GM10266 (cell line): ENCODE measurements at regions not wholly inside any gene's neighbourhood (a gene's known extent, or its start where the extent isn't known, plus 50 kb on each side); places are given as distances from the start of the nearest gene placed in this dataset.

Experiments
- DNase-seq: peaks from one replicate; pipeline ENCODE4 v3.0.0; 2012; ENCODE audit errors: extremely low spot score
- TF ChIP-seq, protein P1 (sequence below): IDR thresholded peaks from 2 replicates; pipeline ENCODE4 v1.5.1; 2012; ENCODE audit warnings: mild to moderate bottlenecking, low read depth; ENCODE audit not compliant: control insufficient read depth, insufficient read depth; ENCODE audit errors: missing control alignments

GRCh38 chr4:26228883-26229282 lies 91.9 kb upstream of the RBPJ start:
- no peak for DNase-seq
- TF ChIP-seq, protein P1, sequence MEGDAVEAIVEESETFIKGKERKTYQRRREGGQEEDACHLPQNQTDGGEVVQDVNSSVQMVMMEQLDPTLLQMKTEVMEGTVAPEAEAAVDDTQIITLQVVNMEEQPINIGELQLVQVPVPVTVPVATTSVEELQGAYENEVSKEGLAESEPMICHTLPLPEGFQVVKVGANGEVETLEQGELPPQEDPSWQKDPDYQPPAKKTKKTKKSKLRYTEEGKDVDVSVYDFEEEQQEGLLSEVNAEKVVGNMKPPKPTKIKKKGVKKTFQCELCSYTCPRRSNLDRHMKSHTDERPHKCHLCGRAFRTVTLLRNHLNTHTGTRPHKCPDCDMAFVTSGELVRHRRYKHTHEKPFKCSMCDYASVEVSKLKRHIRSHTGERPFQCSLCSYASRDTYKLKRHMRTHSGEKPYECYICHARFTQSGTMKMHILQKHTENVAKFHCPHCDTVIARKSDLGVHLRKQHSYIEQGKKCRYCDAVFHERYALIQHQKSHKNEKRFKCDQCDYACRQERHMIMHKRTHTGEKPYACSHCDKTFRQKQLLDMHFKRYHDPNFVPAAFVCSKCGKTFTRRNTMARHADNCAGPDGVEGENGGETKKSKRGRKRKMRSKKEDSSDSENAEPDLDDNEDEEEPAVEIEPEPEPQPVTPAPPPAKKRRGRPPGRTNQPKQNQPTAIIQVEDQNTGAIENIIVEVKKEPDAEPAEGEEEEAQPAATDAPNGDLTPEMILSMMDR, result no peak

DNA sequence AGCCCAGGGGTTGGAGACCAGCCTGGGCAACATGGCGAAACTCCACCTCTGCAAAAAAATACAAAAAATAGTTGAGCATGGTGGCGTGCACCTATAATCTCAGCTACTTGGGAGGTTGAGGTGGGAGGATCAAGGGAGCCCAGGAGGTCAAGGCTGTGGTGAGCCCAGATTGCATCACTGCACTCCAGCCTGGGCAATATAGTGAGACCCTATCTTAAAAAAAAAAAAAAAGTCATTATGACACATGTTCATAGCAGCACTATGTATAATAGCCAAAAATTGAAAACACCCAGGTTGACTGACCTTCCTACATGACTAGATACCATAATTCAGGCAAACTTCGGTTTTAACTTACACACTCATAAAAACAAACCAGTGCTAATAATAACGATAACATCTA lies 90.8 kb upstream of the RBPJ start:
- TF ChIP-seq, protein P1, result no peak
- DNase-seq, result no peak

GRCh38 chr4:26233350-26233749 lies 87.5 kb upstream of the RBPJ start:
- TF ChIP-seq, protein P1, result no peak
- DNase-seq, result no peak

DNA sequence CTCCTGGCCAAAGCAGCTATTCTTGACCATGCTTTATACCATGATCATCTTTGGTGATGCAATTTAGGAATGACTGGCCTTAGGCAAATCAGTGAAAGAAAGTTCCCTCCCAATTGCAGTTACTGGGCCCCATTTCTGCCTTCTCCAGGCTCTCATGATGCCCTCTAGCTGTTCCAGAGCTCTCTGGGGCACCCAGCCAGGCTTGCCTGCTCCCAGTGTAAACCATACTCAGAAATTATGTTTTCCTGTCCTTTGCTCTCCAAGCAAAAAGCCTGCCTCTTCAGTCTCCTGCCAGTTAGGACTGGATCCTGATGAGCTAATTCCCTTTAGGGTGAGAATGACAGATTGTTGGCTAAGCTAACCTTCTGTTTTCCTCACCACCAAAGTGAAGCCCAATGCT lies 85.3 kb upstream of the RBPJ start:
- TF ChIP-seq, protein P1, result no peak
- DNase-seq, result no peak

GRCh38 chr4:26237916-26238315 lies 82.9 kb upstream of the RBPJ start:
- TF ChIP-seq, protein P1, result no peak
- no peak for DNase-seq

GRCh38 chr4:26238426-26238777 lies 82.4 kb upstream of the RBPJ start:
- DNase-seq, result no peak
- TF ChIP-seq, protein P1, result no peak

DNA sequence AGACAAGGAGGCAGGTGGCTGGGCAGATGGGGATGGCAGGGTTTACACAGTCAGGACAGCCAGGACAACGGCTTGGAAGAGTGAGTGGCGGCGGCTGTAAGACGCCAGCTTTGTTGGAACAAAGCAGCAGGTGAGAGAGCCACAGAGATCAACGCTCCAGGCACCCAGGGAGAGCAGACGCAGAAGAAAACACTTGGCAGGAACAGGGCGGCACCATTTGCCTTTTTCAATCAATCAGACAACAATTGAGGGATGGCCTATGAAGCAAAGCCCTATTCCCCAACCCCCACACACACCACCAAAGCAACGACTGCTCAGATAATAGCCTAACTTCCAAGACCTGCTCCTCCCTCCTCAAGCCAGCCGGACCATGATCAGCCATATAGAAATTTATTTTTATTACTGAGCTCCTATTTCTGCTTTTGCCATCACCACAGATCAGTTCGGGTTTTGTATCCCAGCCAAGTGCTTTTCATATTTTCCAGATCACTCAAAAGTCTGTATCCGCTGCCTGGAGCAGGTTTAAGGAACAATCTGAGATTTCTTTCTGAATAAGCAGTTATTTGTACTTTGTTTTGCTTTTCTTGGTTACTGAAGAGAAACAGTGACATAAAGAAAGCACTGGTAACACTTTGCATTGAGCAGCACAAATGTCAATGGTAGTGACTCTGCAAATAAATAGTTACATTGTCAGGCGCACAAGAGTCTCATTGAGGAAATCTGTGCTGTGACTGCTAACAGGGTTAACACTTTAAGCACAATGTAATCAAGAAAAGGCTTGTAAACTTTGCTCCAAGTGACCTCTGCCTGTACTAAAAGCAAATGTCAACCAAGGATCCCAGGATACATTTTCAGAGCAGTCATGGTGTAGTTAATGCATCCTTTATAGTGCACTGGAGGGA lies 81.8 kb upstream of the RBPJ start:
- TF ChIP-seq, protein P1, result no peak
- no peak for DNase-seq
